GM19351 (cell line): ENCODE measurements at regions not wholly inside any gene's neighbourhood (a gene's known extent, or its start where the extent isn't known, plus 50 kb on each side); places are given as distances from the start of the nearest gene placed in this dataset.

Experiments
- ATAC-seq: cut with Tn5 transposase; IDR thresholded peaks from one replicate; pipeline ENCODE4 v1.9.1; 2021; ENCODE audit warnings: mild to moderate bottlenecking, moderate library complexity; ENCODE audit not compliant: unreplicated experiment

DNA sequence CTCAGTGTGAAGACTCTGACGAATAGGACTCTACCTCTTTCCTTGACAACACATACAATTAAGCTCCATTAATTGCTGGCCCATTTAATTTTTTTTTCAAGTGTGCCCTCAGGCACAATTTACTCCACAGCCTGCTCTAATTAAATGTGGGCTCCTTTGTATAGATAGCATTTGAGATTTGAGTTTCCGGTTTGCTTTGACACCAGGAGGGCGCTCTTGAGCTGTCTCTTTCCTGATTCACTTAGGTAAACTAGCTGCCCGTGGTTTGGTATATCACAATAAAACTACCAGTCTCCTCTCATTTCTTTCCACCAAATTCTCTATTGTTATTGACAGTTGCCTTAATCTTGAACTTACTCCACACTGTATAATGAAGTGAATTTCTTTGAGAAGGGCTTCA is 666.0 kb downstream of the DSC3 start:
- ATAC-seq, result no peak

DNA sequence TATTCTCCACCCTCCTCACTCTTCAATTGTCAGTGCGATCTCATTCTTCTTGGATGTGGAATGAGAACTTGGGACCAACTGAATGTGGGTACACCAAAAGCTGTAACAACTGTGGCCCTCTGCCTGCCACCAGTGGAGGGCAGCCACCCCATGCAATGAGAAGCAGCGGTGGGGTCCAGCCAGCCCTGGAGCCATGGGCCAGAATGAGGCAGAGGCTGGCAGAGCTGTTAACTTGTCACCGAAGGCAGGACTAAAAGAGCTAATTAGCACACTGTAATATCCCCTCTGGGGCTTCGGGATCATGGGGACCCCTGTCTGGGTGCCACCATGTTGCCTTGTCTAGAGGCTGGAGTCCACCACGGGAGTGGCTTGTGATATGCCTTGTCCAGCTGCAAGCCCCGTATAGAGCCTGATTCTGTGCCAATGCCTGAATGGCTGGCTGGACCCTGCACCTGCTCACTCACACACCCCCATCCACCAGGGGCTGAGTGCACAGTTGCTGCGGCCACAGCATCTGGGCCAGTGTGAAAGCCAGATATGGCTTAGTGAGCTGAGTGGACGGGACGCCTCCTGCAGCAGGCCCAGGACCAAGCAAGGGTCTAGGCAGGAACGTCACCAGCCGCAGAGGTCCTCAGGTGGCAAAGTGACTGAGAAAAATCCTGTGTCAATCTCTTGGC is 680.5 kb downstream of the DSC3 start:
- ATAC-seq, result no peak

DNA sequence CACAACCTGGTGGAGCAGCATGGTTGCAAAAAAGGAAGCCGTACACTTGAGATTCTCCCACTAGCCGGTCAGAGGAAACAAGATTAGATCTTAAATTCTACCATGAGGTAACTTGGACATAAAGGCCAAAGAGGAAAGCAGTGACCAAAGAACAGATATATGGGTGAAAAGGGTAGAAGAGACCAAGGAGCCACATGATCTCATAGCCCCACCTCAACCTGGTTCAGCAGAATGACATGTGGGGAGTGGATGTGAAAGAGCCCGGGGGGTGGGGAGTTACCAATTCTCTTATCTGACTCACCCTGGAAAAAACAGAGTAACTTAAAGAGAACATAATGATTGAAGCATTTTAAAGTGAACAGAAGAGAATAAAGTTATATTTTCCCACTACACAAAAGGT is 683.0 kb downstream of the DSC3 start:
- ATAC-seq, result no peak

DNA sequence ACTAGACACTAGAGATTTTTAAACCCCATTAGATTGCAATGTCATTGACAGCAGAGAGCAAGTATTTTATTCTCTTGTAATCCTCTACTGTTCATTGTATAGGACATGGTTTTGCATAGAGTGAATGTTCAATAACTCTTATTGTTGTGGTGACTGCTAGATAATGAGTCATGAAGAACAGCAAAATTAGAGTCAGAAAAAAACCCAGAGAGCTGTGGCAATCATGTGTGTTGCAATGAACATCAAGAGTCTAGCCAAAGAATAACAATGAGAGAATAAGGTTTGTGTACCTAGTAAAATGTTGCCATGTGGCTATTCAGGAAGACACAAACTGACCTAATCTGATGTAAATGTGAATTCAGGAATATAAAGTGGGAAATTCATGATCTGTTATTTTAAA is 684.0 kb downstream of the DSC3 start:
- ATAC-seq, result no peak

DNA sequence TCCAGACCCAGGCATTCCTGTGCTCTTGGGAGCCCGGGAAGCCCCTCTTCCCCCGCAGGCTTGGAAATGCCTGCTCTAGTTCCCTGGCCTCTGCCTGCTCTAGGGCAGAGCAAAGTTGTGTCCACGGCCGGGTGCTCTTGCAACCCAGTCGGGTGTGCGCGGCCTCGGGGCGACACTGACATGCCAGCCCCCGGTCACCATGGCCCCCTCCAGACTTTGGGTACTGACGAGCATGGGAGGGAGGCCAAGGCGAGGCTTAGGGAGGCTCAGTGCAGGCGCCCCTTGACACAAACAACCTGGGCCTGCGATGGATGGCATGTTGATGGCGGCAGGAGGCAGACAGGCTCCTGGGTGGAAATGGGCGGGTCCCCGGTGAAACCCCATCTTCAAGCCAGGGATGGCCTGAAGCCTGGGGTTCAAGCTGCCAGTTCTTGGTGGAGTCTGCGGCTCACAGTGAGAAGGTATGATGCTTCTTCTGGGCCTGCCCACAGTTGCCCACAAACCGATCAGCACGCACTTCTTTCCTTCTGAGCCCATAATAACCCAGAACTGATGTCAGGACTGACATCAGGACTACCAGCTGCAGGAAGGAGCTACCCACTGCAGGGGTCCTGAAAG is 689.9 kb downstream of the DSC3 start:
- no peak for ATAC-seq

DNA sequence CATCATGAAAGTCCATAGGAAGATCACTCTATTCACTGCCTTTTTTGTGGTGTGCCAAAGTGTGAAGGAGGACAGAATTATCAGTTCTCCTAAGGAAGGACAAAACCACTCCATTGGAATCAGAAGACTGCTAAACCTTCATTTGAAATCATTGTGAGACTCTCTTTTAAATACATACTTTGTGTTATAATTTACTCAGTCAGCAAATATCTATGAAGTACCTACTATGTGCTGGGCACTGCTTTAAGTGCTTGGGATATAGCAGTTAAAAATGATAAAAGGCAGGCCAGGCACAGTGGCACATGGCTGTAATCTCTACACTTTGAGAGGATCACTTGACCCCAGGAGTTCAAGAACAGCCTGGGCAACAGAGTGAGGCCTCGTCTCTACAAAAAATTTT is 692.3 kb downstream of the DSC3 start:
- ATAC-seq, result no peak

DNA sequence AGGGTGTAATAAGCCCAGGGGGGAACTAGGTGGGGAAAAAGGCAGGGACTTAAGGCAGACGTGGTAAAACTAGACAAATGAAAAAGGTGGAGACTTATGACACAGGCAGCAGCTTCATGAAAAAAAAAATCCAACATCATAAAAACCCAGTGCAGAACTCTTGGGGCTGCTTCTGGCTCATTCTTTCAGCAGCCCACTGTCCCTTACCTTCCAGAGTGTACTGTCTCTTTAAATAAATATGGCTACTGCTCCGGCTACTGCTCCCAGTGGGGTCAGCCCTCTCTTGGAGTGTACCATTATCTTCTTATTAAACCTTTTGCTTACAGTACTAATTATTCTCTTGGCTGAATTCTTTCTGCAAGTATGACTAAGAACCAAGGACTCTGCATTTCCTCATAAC is 699.5 kb downstream of the DSC3 start:
- ATAC-seq, result no peak

DNA sequence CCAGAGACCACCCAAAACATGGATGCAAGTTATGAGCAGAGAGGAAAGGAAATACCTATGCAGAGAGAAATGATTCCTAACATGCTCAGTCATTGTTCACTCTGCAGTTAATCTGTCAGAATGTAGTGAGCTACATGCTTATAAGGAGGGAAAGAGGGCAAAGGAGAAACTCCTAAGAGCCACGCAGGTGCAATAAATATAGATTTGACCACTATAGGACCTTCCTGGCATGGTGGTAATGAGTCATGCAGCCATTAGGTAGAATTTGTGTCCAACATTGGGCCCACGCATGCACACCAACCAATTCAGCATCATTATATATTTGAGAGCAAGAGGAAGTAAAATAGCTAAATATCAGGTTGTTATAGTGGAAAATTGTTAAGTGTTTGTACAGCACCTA is 699.9 kb downstream of the DSC3 start:
- no peak for ATAC-seq

DNA sequence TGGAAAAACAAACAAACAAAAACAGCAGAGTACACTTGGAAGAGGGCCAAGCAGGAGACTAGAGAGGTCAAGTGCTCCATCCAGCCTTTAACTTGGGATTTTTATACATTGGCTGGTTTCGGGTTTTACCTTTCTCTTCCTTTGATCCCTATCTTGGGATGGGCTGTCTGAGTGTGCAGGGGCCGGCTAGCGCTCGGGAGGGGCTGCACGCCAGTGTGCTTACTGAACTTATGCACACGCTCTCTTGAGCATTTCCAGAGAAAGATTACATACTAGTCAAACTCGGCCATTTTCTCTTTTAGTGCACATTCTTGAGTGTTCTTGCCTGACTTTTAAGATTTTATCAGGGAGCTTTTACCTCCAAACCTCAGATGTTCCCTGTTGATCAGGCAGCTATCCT is 707.8 kb downstream of the DSC3 start:
- no peak for ATAC-seq

DNA sequence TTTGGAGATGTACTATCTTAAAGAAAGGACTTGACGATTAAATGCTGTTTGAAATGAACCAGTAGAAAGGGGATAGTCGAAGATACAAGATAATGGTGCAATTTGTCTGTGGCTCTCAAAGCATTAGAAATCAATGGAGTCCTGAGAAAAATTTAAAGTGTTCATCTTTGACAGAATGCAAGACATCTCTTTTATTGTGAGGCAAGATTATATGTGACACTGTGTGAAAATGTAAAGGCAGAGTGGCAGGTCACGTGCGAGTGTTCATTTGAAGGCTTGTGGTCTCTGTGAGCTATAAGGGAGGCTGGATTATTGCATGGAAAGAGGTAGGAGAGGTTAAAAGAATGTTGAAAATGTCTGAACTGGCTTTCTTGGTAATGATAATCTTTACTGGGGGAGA is 709.2 kb downstream of the DSC3 start:
- ATAC-seq, result no peak

DNA sequence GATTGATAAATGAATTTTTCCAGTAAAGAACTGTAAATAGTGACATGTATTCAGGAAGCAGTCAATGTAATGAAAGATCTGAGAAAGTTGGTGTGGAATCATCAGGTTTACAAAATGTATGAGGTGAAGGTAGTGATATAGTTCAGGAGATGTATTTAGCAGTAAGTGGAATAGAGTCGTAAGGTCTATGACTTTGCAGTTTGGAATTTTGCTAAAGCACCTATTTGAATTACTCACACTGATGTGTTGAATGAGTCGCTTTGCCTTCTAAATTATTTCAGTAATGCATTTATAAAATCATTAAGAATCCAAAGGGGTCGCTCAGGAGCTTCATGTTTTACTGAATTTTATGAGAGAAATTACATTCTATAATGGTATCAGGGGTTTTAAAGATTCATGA is 713.7 kb downstream of the DSC3 start:
- ATAC-seq, result no peak

DNA sequence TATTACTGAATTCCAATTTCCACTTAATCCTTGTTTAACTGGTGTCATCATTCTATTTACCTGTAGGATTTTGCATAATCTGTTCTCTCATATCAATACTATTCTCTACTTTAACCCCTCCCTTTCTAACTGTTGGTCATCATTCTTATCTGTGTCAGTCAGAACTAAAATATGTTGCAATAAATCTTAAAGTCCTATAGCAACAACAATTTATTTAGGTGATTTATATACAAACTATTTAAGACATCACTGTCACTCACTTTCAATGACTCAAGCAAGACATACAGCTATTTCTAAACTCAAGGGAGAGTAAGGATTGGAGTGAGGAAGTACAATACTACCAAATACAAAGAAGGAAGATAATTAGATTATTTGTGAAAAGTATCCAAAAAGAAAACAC is 740.4 kb downstream of the DSC3 start:
- no peak for ATAC-seq

DNA sequence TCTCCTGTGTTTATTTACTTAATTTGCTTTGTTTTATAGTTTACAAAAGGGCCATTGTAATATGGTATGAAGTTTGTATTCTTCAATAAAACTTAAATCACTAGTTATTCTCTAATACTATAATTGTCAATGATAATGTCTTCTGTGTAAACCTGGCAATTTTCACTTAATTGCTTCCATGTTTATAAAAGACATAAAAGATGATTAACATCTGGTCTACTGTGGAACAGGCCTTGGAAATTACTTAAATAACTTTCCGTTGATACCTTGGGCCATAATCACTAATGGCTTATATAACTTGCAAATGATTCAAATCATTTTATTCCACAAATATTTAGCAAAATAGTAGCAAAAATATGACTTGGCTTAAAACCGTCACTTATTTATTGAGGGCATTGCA is 743.8 kb downstream of the DSC3 start:
- no peak for ATAC-seq

DNA sequence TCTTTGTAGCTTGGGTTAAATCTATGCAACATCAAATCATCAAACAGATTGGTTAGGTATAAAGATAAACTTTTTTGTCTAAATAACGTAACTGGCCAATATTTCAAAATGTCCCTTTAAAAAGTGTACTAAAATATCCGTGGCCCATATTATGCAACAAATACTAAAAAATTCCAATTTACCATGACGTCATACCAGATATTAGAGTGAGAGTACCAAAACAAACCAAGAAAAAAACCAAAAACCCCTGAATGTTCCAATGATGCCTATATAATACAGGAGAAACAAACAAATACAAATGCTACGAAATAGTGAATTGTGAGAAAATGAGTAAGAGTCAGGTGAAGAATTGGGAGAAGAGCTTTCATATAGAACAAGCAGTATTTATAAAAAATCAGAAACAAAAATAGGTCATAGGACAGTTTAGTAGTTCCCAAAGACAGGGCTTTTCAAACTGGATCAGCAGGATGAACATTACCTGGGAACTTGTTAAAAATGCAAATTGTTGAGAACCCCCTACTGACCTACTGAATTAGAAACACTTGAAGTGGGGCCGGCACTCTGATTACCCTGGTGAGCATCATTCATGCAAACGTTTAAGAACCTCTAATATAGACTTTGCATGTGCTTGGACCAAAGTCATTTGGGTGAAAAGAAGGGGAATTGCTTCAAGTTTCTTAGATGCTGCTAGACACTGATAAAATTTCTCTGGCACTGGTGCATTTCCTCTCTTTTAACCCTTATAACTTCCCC is 753.7 kb downstream of the DSC3 start:
- ATAC-seq, result no peak

DNA sequence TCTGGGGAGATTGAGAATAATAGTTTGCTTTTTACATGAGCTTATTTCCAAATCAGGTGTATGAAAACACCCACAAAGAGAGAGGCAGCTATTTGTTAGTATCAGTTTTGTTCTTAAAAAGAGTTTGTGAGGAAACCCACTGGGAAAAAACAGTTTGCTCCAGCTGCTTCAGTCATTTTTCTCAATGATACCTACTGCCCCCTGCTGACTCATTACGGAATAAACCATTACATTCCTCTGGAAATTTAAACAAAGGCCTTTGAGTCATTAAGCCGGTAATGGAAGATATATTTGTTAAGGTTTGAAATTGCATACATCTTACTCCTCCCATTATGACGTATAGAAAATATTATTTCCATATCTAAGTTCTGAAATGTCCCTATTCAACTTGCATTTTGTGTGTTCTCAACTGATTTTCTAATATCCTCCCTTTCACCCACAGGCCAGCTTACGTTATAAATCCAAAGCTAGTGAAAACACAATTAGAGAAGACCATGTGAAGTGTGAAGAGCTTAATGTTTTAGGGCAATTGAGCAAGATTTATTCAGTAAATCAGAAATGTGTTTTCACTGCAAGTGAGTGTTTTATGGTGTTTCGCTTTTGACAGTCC is 761.6 kb downstream of the DSC3 start:
- ATAC-seq, result peak; percentile 70

DNA sequence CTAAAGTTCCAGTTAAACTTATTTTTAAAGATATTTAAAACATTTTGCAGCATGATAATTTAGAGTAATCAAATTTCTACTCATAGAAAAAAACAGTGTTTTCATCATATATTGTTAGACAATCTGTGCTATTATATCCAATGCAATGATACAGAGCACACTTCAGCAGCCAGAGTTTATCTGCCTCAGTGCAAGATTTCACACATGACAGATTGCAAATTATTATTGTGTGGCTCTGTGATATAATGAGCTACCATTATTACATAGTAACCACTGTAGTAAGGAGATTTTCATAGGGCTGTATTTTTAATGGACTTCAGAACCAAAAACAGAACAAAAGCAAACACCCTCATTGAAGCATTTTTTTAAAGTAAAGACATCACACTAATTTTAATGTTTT is 762.4 kb downstream of the DSC3 start:
- no peak for ATAC-seq

DNA sequence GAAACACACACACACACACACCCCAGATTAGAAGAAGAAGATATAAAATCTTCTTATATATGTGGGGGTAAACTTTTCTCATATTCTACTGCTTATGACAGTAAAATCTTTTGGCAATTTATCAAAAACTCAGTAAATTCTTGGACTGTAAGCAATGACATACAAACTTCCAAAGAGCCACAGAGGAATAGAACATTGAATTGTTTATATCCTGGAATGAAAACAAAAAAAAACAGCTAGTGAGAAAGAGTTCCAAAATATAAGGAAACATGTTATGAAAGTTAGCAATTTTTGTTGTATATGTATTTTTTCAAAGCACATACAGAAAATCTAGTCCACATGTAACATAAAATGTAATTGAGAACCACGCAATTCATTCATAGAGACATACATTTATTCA is 764.9 kb downstream of the DSC3 start:
- no peak for ATAC-seq

DNA sequence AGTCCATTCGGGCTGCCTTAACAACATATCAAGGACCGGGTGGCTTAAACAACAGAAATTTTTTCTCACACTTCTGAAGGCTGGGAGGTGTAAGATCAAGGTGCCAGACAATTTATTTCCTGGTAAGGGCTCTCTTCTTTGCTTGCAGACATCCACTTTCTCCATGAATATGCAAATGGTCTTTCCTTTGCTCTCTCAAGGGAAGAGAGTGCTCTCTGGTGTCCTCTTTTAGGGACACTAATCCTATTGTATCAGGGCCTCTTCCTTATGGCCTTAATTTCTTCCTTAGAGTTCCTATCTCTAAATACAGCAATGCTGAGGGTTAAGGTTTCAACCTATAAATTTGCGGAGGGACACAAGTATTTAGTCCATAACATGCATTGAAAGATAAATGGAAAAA is 770.8 kb downstream of the DSC3 start:
- ATAC-seq, result no peak

DNA sequence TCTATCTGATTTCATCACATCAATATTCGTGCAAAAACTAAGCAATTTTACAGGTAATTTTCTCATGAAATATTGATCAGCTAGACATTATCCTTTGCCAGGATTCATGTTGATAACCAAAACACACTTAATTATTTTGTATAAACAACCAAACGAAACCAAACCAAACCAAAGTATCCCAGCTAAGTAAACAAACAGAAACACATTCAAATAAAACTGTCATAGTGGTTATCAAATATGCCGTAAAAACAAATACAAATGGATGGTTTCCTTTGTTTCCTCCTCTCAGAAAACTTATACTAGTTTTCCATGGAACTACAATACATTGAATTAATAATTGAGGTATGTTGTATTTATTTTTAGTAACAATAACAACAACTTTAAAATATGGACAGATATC is 777.4 kb downstream of the DSC3 start:
- ATAC-seq, result no peak

DNA sequence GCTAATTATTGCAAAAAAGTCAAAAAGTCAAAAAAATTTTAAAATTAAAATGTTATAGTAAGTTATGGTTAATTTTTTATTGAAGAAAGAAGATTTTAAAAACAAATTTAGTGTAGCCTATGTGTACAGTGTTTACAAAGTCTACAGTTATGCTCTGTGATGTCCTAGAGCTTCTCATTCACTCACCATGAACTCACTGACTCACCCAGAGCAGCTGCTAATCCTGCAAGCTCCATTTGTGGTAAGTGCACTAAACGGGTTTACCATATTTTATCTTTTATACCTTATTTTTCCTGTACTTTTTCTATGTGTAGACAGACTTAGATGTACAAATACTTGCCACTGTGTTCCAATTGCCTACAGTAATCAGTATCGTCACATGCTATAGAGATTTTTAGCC is 788.2 kb downstream of the DSC3 start:
- ATAC-seq, result no peak

DNA sequence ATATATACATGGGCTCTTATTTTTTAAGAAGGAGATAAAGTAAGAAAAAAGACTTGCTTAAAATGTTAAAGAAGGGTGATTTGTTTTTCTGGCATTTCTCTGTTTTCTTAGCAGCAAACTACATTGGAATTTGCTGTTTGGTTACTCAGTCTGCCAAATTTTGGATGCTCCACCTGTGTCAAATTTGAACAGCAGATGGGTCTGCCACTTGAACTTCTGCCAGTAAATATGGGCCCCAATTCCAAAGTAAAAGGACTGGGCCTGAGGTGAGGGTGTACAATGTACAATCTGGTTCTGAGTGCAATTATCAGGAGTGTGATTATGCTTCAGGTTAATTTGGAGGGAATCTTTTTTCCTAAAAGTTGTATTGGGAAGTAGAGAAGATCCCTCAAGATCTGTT is 794.5 kb downstream of the DSC3 start:
- no peak for ATAC-seq
